IPS DF 6.9 (cell line): ENCODE measurements at regions not wholly inside any gene's neighbourhood (a gene's known extent, or its start where the extent isn't known, plus 50 kb on each side); places are given as distances from the start of the nearest gene placed in this dataset.
"Not testable (repeated sequence)": the region's sequence is repeated elsewhere in the genome, so short reads cannot be mapped to it uniquely, and the experiment has no call there.

Source experiments
- DNase-seq: peaks from one replicate; pipeline ENCODE4 v3.0.0-alpha.2; 2013; ENCODE audit warnings: low read depth, low spot score
- H3K27ac ChIP-seq: one replicate; pipeline ENCODE4 v1.5.1; 2013; ENCODE audit warnings: low read length, control low read depth
- H3K27me3 ChIP-seq: 2 replicates; pipeline ENCODE4 v1.6.1; 2013; ENCODE audit warnings: mild to moderate bottlenecking, low read length; ENCODE audit not compliant: control insufficient read depth, insufficient read depth
- H3K36me3 ChIP-seq: 2 replicates; pipeline ENCODE4 v1.6.1; 2013; ENCODE audit warnings: low read length; ENCODE audit not compliant: control insufficient read depth, insufficient read depth
- H3K4me1 ChIP-seq: 2 replicates; pipeline ENCODE4 v1.6.1; 2013; ENCODE audit warnings: low read length; ENCODE audit not compliant: control insufficient read depth, insufficient read depth
- H3K4me3 ChIP-seq: 2 replicates; pipeline ENCODE4 v1.5.1; 2013; ENCODE audit warnings: mild to moderate bottlenecking, low read length
- H3K9me3 ChIP-seq: 2 replicates; pipeline ENCODE4 v1.6.1; 2013; ENCODE audit warnings: low read length, inconsistent platforms; ENCODE audit not compliant: control insufficient read depth, insufficient read depth
- WGBS: extraction: QIAGEN DNeasy Blood & Tissue Kit; methylation state at CpG from one replicate; pipeline ENCODE4 v1.1.7; 2013; ENCODE audit warnings: mixed read lengths, missing lambda C conversion rate; ENCODE audit not compliant: insufficient read length, insufficient coverage; 5-methylcytosine and 5-hydroxymethylcytosine counted together

DNA sequence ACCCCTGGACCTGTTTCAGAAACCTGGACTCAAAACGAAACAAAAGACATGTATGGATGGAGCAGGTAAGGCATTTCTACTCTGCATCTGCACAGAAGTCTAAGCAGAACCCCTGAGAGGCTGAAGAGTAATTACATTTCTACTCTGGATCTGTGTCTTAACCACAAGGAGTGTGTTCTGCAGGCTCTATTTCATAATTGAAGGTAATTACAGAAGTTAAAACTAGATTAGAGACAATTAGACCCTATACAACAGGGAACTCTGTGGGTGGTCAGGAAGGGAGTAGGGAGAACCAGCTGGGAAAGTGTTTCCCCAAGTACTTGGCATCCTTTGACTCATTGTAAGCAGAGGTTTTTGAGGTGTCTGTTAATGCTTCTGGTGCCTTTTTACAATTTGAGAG is 69.8 kb downstream of the IGSF1 start:
- no peaks in the 10 kb centered on the region for H3K36me3 ChIP-seq
- no peak overlapping the region for H3K4me3 ChIP-seq
- no peak overlapping the region for H3K27ac ChIP-seq
- no peaks in the 10 kb centered on the region for H3K4me1 ChIP-seq
- no peak for DNase-seq
- H3K27me3 ChIP-seq, result no peaks in the 10 kb centered on the region
- no peaks in the 10 kb centered on the region for H3K9me3 ChIP-seq
- no CpG with 5 or more reads among the region's 1 CpG for whole genome bisulfite sequencing

DNA sequence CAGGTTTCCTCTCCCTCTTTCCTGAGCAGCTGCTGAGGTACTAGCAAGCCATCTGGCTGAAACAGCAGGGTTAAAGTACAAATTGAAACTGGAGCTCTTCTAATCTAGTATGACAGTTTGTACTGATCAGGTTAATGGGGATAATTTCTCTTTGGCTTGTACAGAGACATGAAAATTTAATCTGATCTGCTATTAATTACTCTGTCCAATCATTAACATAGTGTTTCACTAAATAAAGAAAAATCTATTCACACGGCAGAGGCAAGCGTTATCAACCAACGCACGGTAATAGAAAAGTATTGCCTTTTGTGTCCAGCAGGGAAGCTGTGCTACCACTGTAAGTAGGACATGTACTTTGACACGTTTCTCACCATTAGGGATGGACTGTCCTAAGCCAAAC is 71.1 kb downstream of the IGSF1 start:
- Histone ChIP-seq H3K9me3 (no peaks in the 10 kb centered on the region), H3K27ac (no peak overlapping the region), H3K36me3 (no peaks in the 10 kb centered on the region), H3K4me1 (no peaks in the 10 kb centered on the region), H3K27me3 (no peaks in the 10 kb centered on the region), H3K4me3 (no peak overlapping the region)
- WGBS, result no CpG with 5 or more reads among the region's 5 CpGs
- DNase-seq, result no peak

DNA sequence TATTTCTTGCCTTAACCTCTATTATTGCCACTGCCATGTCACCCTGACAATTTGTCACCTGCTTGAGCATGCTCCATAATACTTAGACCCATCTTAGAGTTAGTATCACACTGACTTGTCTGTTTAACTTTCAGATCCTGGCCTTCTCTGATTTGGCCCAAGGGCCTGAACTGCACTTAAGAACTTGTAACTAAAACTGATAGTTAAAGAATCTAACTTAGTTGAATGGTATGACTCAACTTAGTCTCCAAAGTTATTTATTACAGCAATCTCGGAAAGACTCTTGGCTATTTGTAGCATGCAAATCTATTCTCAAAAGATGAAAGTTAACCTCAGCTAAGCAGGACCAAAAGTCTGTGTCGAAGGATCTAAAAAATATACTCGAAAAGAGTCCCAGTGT is 72.3 kb downstream of the IGSF1 start:
- no peak for DNase-seq
- no peak overlapping the region for H3K27ac ChIP-seq
- no peaks in the 10 kb centered on the region for H3K36me3 ChIP-seq
- H3K4me3 ChIP-seq, result no peak overlapping the region
- no peaks in the 10 kb centered on the region for H3K27me3 ChIP-seq
- H3K4me1 ChIP-seq, result no peaks in the 10 kb centered on the region
- no peaks in the 10 kb centered on the region for H3K9me3 ChIP-seq
- WGBS, result no CpG with 5 or more reads among the region's 3 CpGs

DNA sequence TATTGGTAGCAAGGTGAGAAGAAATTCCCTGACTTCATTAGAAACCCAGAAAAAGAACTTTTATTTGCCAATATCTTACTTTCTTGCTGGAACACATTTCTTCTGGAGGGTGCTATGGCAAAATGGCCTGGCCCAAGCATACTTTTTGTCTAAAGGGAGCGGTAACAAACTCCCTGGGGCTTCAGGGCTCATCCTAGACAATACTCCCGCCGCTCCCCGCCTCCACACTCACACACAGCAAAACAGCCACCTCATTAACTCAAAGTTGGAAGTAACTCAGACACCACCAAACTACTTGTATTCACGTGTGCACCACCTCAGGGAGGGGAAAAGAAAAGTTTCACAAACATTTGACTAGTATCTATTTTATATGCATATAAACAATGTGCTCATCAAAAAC is 75.7 kb downstream of the IGSF1 start:
- H3K36me3 ChIP-seq, result no peaks in the 10 kb centered on the region
- H3K27ac ChIP-seq, result no peak overlapping the region
- no peaks in the 10 kb centered on the region for H3K9me3 ChIP-seq
- H3K27me3 ChIP-seq, result no peaks in the 10 kb centered on the region
- H3K4me3 ChIP-seq, result no peak overlapping the region
- no peak for DNase-seq
- no CpG with 5 or more reads among the region's 5 CpGs for WGBS
- H3K4me1 ChIP-seq, result no peaks in the 10 kb centered on the region

DNA sequence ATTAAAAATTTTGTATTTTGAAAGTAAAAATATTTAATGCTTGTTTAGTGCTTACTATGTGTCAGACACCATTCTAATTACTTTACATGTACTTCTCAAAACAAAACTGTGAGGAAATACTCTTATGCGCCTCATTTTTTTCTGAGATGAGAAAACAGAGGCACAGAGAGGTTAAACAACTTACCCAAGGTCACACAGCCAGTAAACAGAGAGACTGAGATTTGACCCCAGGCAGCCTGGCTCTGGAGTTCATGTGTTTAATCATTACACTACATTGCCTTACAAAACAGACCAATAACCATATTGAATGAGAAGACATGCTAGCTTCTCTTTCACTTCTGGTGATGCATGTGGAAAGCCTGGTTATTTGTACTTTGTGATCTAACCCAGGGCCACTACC is 86.3 kb downstream of the IGSF1 start:
- no CpG with 5 or more reads among the region's 1 CpG for WGBS
- Histone ChIP-seq H3K36me3 (no peaks in the 10 kb centered on the region), H3K4me3 (no peak overlapping the region)

DNA sequence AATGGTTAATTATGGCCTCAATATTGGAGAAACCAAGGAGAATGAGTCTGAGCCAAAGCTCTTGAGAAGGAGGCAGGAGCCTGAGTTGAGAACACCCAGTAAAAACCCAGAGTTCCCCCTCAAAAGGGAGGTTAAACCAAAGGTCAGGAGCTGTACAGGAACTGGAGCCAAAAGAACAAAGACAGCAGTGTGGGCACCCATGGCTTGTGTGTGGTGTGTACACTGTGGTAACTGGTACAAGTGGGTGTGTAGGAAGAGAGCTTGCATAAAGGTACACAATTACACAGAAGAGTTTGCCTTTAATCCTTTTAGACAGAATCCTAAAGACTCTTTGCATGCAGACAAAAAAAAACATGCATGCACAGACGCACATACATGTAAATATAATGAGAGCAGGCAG is 87.1 kb downstream of the IGSF1 start:
- no peak overlapping the region for H3K4me3 ChIP-seq
- no peaks in the 10 kb centered on the region for H3K4me1 ChIP-seq
- no peaks in the 10 kb centered on the region for H3K36me3 ChIP-seq
- DNase-seq, result no peak
- no peaks in the 10 kb centered on the region for H3K9me3 ChIP-seq
- no CpG with 5 or more reads among the region's 1 CpG for WGBS
- H3K27ac ChIP-seq, result no peak overlapping the region
- H3K27me3 ChIP-seq, result no peaks in the 10 kb centered on the region

More for the DNA sequence above, 86.3 kb downstream of the IGSF1 start:
- Histone ChIP-seq H3K27ac (no peak overlapping the region), H3K4me1 (no peaks in the 10 kb centered on the region), H3K9me3 (no peaks in the 10 kb centered on the region), H3K27me3 (no peaks in the 10 kb centered on the region)
- DNase-seq, result no peak

DNA sequence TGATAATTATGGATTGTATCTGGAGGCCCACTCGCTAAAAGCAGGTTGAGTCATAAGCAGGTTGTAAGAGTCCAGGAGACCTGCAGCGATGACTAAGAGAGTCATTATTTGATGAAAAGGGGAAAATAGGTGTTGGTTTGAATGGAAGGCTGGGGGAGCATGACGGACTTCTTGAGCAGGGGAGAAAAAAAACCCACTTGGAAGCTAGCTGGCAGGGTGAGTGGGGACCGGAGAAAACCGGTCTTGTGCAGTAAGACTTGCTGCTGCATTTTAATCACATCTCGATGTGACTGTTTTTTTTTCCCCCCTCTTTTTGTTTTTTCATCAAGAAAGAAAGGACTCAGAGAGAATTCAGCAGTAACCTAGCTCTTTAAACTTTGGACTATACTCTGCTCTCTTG is 90.0 kb downstream of the IGSF1 start:
- Histone ChIP-seq H3K36me3 (no peaks in the 10 kb centered on the region), H3K4me3 (no peak overlapping the region), H3K27ac (no peak overlapping the region), H3K9me3 (no peaks in the 10 kb centered on the region), H3K27me3 (no peaks in the 10 kb centered on the region), H3K4me1 (no peaks in the 10 kb centered on the region)
- no CpG with 5 or more reads among the region's 6 CpGs for WGBS
- no peak for DNase-seq

DNA sequence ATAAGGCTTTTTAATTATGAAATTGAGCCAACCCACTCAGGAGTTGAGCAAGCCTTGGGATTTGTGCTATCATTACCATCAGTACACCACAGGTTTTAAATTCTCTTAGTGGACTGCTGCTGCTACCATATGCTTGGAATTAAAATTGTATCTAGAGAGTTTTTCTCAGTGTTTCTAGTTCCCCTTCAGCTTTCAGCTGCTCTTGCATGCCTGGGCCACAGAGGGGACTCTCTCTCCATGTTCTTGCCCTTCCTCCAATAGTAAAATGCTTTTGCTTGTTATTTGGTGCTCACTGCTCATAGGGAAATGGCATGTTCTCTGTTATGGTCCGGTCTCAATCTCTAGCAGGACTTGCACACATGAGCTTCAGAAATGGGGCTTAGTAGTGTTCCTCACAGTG is 101.9 kb downstream of the IGSF1 start:
- Histone ChIP-seq H3K27me3 (no peaks in the 10 kb centered on the region), H3K9me3 (no peaks in the 10 kb centered on the region), H3K4me1 (no peaks in the 10 kb centered on the region), H3K36me3 (no peaks in the 10 kb centered on the region), H3K27ac (no peak overlapping the region), H3K4me3 (no peak overlapping the region)
- DNase-seq, result no peak
- WGBS, result no CpG with 5 or more reads among the region's 1 CpG

DNA sequence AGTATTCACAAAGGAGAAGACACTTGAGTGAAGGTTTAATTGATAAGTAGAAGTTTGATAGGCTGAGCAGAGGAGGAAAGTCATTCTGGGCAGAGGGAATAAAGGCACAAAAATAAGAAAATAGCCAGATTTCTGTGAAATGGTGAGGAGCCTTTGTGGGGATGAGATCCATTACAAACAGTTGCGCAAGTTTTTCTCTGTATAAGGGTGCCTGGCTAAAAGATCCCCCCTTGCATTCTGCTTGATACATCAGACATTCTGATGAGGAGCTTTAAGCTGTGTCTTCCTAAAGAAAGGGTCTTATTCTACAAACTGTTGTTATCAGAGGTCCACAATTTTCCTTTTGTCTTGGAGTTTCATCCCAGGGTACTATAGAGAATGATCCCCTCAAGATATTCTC is 112.0 kb downstream of the ARHGAP36 start:
- DNase-seq, result no peak
- Histone ChIP-seq H3K4me3 (no peak overlapping the region), H3K27ac (no peak overlapping the region), H3K36me3 (no peaks in the 10 kb centered on the region), H3K4me1 (no peaks in the 10 kb centered on the region), H3K27me3 (no peaks in the 10 kb centered on the region), H3K9me3 (no peaks in the 10 kb centered on the region)
- no CpG with 5 or more reads among the region's 1 CpG for WGBS

DNA sequence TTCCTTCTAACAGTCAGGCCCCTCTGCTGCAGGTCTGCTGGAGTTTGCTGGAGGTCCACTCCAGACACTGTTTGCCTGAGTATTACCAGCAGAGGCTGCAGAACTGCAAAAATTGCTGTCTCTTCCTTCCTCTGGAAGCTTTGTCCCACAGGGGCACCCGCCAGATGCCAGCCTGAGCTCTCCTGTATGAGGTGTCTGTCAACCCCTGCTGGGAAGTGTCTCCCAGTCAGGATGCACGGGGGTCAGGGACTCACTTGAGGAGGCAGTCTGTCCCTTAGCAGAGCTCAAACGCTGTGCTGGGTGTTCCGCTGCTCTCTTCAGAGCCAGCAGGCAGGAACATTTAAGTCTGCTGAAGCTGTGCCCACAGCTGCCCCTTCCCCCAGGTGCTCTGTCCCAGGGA is 105.5 kb downstream of the ARHGAP36 start:
- H3K27ac ChIP-seq, H3K9me3 ChIP-seq, H3K4me1 ChIP-seq, H3K27me3 ChIP-seq, H3K4me3 ChIP-seq, H3K36me3 ChIP-seq, DNase-seq: not testable (repeated sequence)
- no CpG with 5 or more reads among the region's 4 CpGs for WGBS

DNA sequence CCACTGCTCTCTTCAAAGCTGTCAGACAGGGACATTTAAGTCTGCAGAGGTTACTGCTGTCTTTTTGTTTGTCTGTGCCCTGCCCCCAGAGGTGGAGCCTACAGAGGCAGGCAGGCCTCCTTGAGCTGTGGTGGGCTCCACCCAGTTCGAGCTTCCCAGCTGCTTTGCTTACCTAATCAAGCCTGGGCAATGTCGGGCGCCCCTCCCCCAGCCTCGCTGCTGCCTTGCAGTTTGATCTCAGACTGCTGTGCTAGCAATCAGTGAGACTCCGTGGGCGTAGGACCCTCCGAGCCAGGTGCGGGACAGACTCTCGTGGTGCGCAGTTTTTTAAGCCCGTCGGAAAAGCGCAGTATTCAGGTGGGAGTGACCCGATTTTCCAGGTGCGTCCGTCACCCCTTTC is 99.5 kb downstream of the ARHGAP36 start:
- not testable (repeated sequence) for H3K27me3 ChIP-seq, DNase-seq, H3K27ac ChIP-seq, H3K4me1 ChIP-seq, H3K9me3 ChIP-seq, H3K36me3 ChIP-seq
- no CpG with 5 or more reads among the region's 16 CpGs for WGBS
- H3K4me3 ChIP-seq, result peak overlapping the region; percentile 48; the same call in 1 of the 2 replicates
